ENCODE measurements at regions not wholly inside any gene's neighbourhood (a gene's known extent, or its start where the extent isn't known, plus 50 kb on each side); places are given as distances from the start of the nearest gene placed in this dataset.

DNA sequence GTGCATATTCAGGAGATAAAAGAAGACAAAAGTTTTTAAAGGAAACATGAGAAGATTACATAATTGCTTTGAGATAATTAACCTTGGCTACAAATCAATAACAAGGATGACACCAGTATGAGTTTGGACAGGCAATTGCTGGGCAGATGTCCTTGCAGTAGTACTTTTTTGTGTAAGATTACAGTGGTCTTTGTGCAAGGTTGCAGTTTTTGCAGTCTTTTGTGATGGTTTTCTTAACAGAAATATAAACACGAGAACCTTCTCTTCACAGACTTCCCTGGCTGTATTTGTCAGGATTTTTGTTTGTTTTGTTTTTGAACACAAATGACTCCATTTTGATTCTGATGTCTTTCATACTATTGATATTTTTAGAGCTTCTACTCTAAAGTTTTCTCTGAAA, 128.3 kb upstream of the ALCAM start:
- intact Hi-C loops (cut with DNase I), result no loop called here

DNA sequence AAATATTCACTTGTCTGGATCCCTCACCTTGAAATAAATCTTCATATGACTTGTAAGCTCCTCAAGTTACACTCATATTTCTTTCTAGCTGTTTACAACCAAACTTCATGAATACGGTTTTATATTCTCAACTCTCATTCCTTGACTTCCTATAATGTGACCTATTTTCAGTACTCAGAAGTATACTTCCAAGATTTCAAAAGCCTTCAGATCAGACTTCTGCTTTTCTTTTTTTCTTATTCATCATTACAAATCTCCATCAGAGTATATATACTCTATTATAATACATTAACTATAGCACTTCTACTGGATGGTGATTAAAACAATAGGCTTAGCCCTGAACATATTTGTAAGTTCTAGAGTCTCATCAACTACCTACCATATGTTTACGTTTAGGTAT, 123.6 kb upstream of the ALCAM start:
- no peak for DNase-seq (ENCODE audit: extremely low spot score in 2 of 2)
- no peaks in the 10 kb centered on the region for H3K4me1 ChIP-seq
- no peaks in the 10 kb centered on the region for H3K9me3 ChIP-seq
- H3K36me3 ChIP-seq, result no peaks in the 10 kb centered on the region
- no peaks in the 10 kb centered on the region for H3K27me3 ChIP-seq
- no peak overlapping the region for H3K4me3 ChIP-seq
- H3K27ac ChIP-seq, result no peak overlapping the region
- TF ChIP-seq, protein P1, sequence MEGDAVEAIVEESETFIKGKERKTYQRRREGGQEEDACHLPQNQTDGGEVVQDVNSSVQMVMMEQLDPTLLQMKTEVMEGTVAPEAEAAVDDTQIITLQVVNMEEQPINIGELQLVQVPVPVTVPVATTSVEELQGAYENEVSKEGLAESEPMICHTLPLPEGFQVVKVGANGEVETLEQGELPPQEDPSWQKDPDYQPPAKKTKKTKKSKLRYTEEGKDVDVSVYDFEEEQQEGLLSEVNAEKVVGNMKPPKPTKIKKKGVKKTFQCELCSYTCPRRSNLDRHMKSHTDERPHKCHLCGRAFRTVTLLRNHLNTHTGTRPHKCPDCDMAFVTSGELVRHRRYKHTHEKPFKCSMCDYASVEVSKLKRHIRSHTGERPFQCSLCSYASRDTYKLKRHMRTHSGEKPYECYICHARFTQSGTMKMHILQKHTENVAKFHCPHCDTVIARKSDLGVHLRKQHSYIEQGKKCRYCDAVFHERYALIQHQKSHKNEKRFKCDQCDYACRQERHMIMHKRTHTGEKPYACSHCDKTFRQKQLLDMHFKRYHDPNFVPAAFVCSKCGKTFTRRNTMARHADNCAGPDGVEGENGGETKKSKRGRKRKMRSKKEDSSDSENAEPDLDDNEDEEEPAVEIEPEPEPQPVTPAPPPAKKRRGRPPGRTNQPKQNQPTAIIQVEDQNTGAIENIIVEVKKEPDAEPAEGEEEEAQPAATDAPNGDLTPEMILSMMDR (IDR thresholded peaks at IDR 0.05), result no peak
- TF ChIP-seq POLR2A (IDR thresholded peaks at IDR 0.05), result no peak
- intact Hi-C loops (cut with DNase I), result no loop called here

More for the DNA sequence above, 128.3 kb upstream of the ALCAM start:
- Histone ChIP-seq H3K4me3 (no peak overlapping the region), H3K27ac (no peak overlapping the region), H3K9me3 (no peaks in the 10 kb centered on the region), H3K36me3 (no peaks in the 10 kb centered on the region), H3K4me1 (no peaks in the 10 kb centered on the region), H3K27me3 (no peaks in the 10 kb centered on the region)
- TF ChIP-seq, protein P1 (IDR thresholded peaks at IDR 0.05), result no peak
- TF ChIP-seq POLR2A (IDR thresholded peaks at IDR 0.05) (no peak), POLR2AphosphoS5 (IDR thresholded peaks at IDR 0.05; ENCODE audit: insufficient read depth in 1 of 2, low read depth in 1 of 2) (no peak)
- no peak for DNase-seq (ENCODE audit: extremely low spot score in 2 of 2)

DNA sequence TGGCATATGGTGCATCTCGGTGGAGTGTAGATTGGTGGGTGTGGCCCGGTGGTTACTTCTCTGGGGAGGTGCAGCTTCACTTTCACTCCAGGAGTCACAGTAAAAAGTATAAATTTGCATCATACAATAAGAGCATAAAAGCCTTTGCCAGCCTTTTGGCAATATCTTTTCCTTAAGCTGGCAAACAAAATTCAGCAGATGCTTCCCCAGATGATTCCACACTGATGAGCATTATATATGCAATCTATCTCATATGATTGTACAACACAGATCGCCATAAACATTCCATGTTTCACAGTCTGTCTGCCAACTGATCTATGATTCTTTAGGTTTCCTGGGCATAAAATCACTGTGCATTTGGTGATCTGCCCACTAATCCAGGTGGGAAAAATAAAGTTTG, 120.2 kb upstream of the ALCAM start:
- Histone ChIP-seq H3K4me3 (no peak overlapping the region), H3K36me3 (no peaks in the 10 kb centered on the region), H3K9me3 (no peaks in the 10 kb centered on the region), H3K4me1 (no peaks in the 10 kb centered on the region), H3K27me3 (no peaks in the 10 kb centered on the region), H3K27ac (no peak overlapping the region)
- DNase-seq (ENCODE audit: extremely low spot score in 2 of 2), result no peak
- TF ChIP-seq, protein P1 (IDR thresholded peaks at IDR 0.05), result no peak
- no peak for TF ChIP-seq POLR2A (IDR thresholded peaks at IDR 0.05)
- TF ChIP-seq POLR2AphosphoS5 (IDR thresholded peaks at IDR 0.05; ENCODE audit: insufficient read depth in 1 of 2, low read depth in 1 of 2), result no peak
- intact Hi-C loops (cut with DNase I), result no loop called here

DNA sequence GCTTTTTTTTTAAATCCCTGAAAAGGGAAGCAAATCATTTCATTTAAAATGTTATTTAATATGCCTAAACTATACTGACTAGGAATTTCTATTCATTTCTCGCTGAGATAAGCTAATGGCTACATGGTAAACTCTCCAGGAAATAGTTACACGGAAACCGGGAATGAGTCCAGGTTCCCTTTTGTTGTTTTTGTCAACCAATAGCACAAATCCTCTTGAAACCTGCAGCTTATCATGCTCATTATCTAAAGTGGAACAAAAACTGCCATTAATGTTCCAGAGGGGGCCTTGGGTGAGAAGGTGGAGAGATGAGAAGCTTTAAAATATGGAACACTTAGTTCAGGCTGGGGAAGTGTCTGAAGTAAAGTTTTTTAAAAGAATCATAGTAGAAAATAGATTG, 113.5 kb upstream of the ALCAM start:
- H3K27ac ChIP-seq, result no peak overlapping the region
- TF ChIP-seq POLR2A (IDR thresholded peaks at IDR 0.05), result no peak
- TF ChIP-seq POLR2AphosphoS5 (IDR thresholded peaks at IDR 0.05; ENCODE audit: insufficient read depth in 1 of 2, low read depth in 1 of 2), result no peak
- TF ChIP-seq, protein P1 (IDR thresholded peaks at IDR 0.05), result no peak
- intact Hi-C loops (cut with DNase I), result no loop called here
- no peaks in the 10 kb centered on the region for H3K36me3 ChIP-seq
- H3K4me3 ChIP-seq, result no peak overlapping the region
- DNase-seq (ENCODE audit: extremely low spot score in 2 of 2), result no peak
- no peaks in the 10 kb centered on the region for H3K27me3 ChIP-seq
- no peaks in the 10 kb centered on the region for H3K4me1 ChIP-seq
- no peaks in the 10 kb centered on the region for H3K9me3 ChIP-seq

DNA sequence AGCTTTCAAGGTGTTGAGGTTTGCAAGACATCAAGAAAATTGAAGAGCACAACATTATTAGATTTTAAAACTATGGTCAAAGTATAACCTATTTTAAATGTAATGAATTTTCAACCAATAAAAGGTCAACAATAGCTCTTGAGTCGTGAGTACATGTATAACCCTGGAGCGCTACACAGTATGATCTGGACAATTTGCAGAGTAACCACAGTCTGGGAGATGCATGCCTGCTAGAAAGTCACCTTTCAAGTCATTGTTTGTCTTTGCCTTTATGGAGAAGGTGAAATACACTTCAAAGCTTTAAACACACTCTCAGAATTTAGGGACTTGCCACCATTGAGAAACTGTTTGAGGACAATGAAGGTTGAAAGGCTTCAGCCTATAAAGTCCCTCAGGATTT, 112.6 kb upstream of the ALCAM start:
- Histone ChIP-seq H3K36me3 (no peaks in the 10 kb centered on the region), H3K9me3 (no peaks in the 10 kb centered on the region), H3K4me3 (no peak overlapping the region), H3K27me3 (no peaks in the 10 kb centered on the region), H3K27ac (no peak overlapping the region), H3K4me1 (no peaks in the 10 kb centered on the region)
- intact Hi-C loops (cut with DNase I), result no loop called here
- TF ChIP-seq, protein P1 (IDR thresholded peaks at IDR 0.05), result no peak
- TF ChIP-seq POLR2A (IDR thresholded peaks at IDR 0.05) (no peak), POLR2AphosphoS5 (IDR thresholded peaks at IDR 0.05; ENCODE audit: insufficient read depth in 1 of 2, low read depth in 1 of 2) (no peak)
- DNase-seq (ENCODE audit: extremely low spot score in 2 of 2), result no peak
